DND-41 (cell line): ENCODE measurements at regions not wholly inside any gene's neighbourhood (a gene's known extent, or its start where the extent isn't known, plus 50 kb on each side); places are given as distances from the start of the nearest gene placed in this dataset.
A peak's percentile ranks its signal among the peaks of the same experiment; 100 is the strongest.

Experiments used
- ATAC-seq: fragments of 200-7000 bp; cut with Tn5 transposase; 3 replicates; pipeline ENCODE4 v1.9.1; 2021; ENCODE audit warnings: low read depth; ENCODE audit not compliant: insufficient read depth
- DNase-seq: peaks from one replicate; pipeline ENCODE4 v3.0.0-alpha.2; 2020
- H2AFZ ChIP-seq: 2 replicates; pipeline ENCODE4 v1.6.0; 2012; ENCODE audit warnings: low read depth, low read length
- H3K27ac ChIP-seq: 2 replicates; pipeline ENCODE4 v1.5.1; 2012; ENCODE audit warnings: low read length, inconsistent platforms
- H3K27me3 ChIP-seq: fragments of 200-600 bp; sonication (generic); 2 replicates; pipeline ENCODE4 v1.6.0; 2012; ENCODE audit warnings: low read length, mild to moderate bottlenecking, inconsistent platforms; ENCODE audit not compliant: insufficient read depth, poor library complexity
- H3K36me3 ChIP-seq: 2 replicates; pipeline ENCODE4 v1.5.1; 2012; ENCODE audit warnings: low read length, inconsistent platforms; ENCODE audit not compliant: insufficient read depth
- H3K4me1 ChIP-seq: 2 replicates; pipeline ENCODE4 v1.5.1; 2012; ENCODE audit warnings: mild to moderate bottlenecking, low read length; ENCODE audit not compliant: insufficient read depth
- H3K4me2 ChIP-seq: 2 replicates; pipeline ENCODE4 v1.6.0; 2012; ENCODE audit warnings: mild to moderate bottlenecking, moderate library complexity, low read length, inconsistent platforms; ENCODE audit not compliant: insufficient read depth
- H3K4me3 ChIP-seq, 2 experiments: fragments of 200-600 bp in 1 of 2; shearing (Covaris generic) in 1 of 2; 2 replicates each; pipeline ENCODE4 v1.5.1; 2012 to 2016; ENCODE audit warnings: inconsistent platforms in 2 of 2, low read length in 2 of 2, mild to moderate bottlenecking in 2 of 2, low read depth in 1 of 2, moderate library complexity in 1 of 2
- H3K79me2 ChIP-seq: 2 replicates; pipeline ENCODE4 v1.6.0; 2012; ENCODE audit warnings: low read length, inconsistent platforms; ENCODE audit not compliant: insufficient read depth
- H3K9ac ChIP-seq: 2 replicates; pipeline ENCODE4 v1.6.0; 2012; ENCODE audit warnings: low read depth, mild to moderate bottlenecking, inconsistent platforms, low read length, moderate library complexity
- H3K9me3 ChIP-seq: 2 replicates; pipeline ENCODE4 v1.5.1; 2012; ENCODE audit warnings: low read length, moderate library complexity, mild to moderate bottlenecking, inconsistent platforms; ENCODE audit not compliant: insufficient read depth, severe bottlenecking
- H4K20me1 ChIP-seq: 2 replicates; pipeline ENCODE4 v1.6.0; 2012; ENCODE audit warnings: low read length; ENCODE audit not compliant: insufficient read depth
- EZH2 ChIP-seq: IDR thresholded peaks from 3 replicates; pipeline ENCODE4 v1.6.1; 2012; ENCODE audit warnings: borderline replicate concordance, low read depth, mild to moderate bottlenecking, moderate library complexity, low read length, inconsistent platforms; ENCODE audit not compliant: severe bottlenecking
- TF ChIP-seq, protein P1 (sequence below): IDR thresholded peaks from 2 replicates; pipeline ENCODE4 v1.5.1; 2012; ENCODE audit warnings: borderline replicate concordance, low read length, moderate library complexity, mild to moderate bottlenecking; ENCODE audit not compliant: poor library complexity, severe bottlenecking; ENCODE audit errors: extremely low read depth

DNA sequence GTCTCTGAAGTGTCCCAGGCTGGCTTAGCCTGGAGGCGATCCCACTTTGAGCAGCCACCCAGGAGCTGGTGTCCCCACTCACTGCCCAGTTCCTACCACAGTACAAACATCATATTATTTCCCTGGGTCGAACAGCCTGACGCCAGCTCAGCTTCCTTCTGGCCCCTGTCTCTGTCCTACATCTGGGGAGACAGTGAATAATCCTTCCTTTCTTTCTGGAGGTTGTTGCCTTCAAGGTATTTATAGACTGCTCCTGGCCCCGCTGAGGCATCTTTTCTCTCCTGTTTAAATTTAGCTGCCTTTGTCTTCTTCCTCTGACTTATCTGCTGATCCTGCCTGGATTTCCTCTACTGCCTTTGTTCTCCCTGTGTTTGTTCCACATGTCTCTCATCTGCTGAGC, 56.8 kb upstream of the LRRC55 start:
- no peak for TF ChIP-seq EZH2
- TF ChIP-seq, protein P1, sequence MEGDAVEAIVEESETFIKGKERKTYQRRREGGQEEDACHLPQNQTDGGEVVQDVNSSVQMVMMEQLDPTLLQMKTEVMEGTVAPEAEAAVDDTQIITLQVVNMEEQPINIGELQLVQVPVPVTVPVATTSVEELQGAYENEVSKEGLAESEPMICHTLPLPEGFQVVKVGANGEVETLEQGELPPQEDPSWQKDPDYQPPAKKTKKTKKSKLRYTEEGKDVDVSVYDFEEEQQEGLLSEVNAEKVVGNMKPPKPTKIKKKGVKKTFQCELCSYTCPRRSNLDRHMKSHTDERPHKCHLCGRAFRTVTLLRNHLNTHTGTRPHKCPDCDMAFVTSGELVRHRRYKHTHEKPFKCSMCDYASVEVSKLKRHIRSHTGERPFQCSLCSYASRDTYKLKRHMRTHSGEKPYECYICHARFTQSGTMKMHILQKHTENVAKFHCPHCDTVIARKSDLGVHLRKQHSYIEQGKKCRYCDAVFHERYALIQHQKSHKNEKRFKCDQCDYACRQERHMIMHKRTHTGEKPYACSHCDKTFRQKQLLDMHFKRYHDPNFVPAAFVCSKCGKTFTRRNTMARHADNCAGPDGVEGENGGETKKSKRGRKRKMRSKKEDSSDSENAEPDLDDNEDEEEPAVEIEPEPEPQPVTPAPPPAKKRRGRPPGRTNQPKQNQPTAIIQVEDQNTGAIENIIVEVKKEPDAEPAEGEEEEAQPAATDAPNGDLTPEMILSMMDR: no peak
- no peak overlapping the region for H2AFZ ChIP-seq
- no peaks in the 10 kb centered on the region for H3K36me3 ChIP-seq
- H4K20me1 ChIP-seq: no peaks in the 10 kb centered on the region
- no peak overlapping the region for H3K4me3 ChIP-seq
- ATAC-seq (no peak), DNase-seq (no peak)
- H3K27me3 ChIP-seq: peaks cover 19% of the 10 kb centered on the region
- H3K27ac ChIP-seq: no peak overlapping the region
- no peaks in the 10 kb centered on the region for H3K9me3 ChIP-seq
- no peaks in the 10 kb centered on the region for H3K79me2 ChIP-seq
- H3K4me2 ChIP-seq: no peak overlapping the region
- H3K9ac ChIP-seq: no peak overlapping the region
- no peaks in the 10 kb centered on the region for H3K4me1 ChIP-seq

DNA sequence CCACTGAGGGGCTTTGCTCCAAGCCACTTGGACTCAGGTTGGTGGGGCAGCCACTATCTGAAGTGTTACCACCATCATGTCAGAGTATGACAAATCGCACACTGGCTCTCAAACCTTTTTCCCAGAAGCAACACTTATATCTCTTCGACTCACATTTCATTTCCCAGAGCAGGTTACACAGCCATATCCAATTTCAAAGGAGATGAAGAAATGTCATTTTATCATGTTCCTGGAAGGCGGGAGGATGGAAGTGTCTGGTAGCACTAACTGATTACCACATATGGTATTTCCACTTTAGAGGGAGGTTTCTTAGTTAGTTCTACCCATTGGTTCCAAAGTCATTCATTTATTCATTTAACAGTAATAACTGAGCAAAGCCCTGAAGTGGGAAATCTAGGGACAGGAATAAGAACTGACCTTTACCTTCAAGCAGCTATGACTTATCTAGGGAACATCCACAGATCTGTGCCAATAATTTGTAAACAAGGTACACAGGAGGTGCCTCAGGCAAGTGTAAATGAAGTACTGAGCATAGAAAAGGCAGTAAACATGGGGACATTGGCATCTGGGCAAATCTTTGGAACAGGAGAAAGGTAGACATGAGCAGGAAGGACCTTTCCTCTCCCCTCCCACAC, 54.9 kb upstream of the LRRC55 start:
- ATAC-seq (no peak), DNase-seq (no peak)
- Histone ChIP-seq H3K4me1 (no peaks in the 10 kb centered on the region), H4K20me1 (no peaks in the 10 kb centered on the region), H3K79me2 (no peaks in the 10 kb centered on the region), H3K27me3 (peaks cover 16% of the 10 kb centered on the region), H2AFZ (no peak overlapping the region), H3K36me3 (no peaks in the 10 kb centered on the region), H3K9me3 (no peaks in the 10 kb centered on the region), H3K9ac (no peak overlapping the region), H3K4me2 (no peak overlapping the region), H3K4me3 (no peak overlapping the region), H3K27ac (no peak overlapping the region)
- TF ChIP-seq, protein P1: no peak
- TF ChIP-seq EZH2: no peak

DNA sequence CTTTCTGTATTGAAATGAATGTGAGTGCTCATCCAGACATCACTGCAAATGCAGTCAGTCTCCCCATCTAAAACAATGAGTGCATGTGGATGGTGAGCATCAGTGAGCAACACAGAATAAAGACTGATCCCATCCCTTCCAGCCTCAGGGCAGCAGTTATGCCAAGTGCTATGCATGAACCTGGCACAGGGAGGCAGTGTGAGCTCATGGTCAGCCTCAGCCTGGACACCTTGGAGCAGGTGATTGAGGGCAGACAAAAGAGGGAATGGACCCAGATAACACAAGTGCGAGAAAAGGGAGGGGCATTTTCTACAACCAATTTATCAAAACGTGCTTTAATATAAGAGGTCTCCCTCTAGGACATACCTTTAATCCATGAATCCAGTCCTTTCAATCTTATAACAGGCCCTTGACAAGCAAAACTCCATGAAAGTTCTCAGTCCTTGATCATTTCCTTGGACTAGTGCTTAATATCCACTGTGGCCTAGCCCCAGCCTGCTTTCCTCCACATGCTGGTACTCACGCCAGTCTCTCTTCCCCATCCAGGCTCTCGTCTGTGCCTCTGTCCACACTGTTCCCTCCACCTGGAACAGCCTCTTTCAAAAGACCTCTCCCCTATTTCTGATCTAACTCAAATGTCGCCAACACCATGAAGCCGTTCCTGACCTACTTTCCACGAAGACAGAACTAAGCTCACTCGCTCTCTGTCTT, 50.5 kb upstream of the LRRC55 start:
- H3K4me2 ChIP-seq: no peak overlapping the region
- no peak overlapping the region for H2AFZ ChIP-seq
- no peaks in the 10 kb centered on the region for H3K36me3 ChIP-seq
- H3K79me2 ChIP-seq: no peaks in the 10 kb centered on the region
- peaks cover 12% of the 10 kb centered on the region for H3K27me3 ChIP-seq
- H4K20me1 ChIP-seq: no peaks in the 10 kb centered on the region
- H3K4me3 ChIP-seq: no peak overlapping the region
- no peak overlapping the region for H3K9ac ChIP-seq
- H3K4me1 ChIP-seq: no peaks in the 10 kb centered on the region
- no peaks in the 10 kb centered on the region for H3K9me3 ChIP-seq
- DNase-seq (no peak), ATAC-seq (no peak)
- TF ChIP-seq EZH2: no peak
- TF ChIP-seq, protein P1: peak; percentile 45
- H3K27ac ChIP-seq: no peak overlapping the region
